ENCODE measurements at regions not wholly inside any gene's neighbourhood (a gene's known extent, or its start where the extent isn't known, plus 50 kb on each side); places are given as distances from the start of the nearest gene placed in this dataset.

DNA sequence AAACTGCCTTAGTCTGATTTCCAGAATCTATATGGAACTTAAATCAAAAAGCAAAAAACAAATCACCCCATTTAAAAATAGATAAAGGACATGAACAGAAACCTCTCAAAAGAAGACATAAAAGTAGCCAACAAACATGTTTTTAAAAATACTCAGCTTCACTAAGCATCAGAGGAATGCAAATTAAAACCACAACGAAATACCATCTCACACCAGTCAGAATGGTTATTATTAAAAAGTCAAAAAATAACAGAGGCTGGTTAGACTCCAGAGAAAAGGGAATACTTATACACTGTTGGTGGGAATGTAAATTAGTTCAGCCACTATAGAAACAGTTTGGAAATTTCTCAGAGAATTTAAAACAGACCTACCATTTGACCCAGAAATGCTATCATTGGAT, 367.9 kb downstream of the ZIC4 start:
- Histone ChIP-seq H3K9me3 (no peaks in the 10 kb centered on the region), H3K4me3 (no peak overlapping the region), H3K27me3 (no peaks in the 10 kb centered on the region), H3K27ac (no peak overlapping the region), H3K4me1 (no peaks in the 10 kb centered on the region), H3K36me3 (no peaks in the 10 kb centered on the region)
- no peak for TF ChIP-seq POLR2A (IDR thresholded peaks at IDR 0.05)
- TF ChIP-seq, protein P1, sequence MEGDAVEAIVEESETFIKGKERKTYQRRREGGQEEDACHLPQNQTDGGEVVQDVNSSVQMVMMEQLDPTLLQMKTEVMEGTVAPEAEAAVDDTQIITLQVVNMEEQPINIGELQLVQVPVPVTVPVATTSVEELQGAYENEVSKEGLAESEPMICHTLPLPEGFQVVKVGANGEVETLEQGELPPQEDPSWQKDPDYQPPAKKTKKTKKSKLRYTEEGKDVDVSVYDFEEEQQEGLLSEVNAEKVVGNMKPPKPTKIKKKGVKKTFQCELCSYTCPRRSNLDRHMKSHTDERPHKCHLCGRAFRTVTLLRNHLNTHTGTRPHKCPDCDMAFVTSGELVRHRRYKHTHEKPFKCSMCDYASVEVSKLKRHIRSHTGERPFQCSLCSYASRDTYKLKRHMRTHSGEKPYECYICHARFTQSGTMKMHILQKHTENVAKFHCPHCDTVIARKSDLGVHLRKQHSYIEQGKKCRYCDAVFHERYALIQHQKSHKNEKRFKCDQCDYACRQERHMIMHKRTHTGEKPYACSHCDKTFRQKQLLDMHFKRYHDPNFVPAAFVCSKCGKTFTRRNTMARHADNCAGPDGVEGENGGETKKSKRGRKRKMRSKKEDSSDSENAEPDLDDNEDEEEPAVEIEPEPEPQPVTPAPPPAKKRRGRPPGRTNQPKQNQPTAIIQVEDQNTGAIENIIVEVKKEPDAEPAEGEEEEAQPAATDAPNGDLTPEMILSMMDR (IDR thresholded peaks at IDR 0.05) = no peak
- WGBS (ENCODE audit: insufficient coverage, low coverage, low lambda C conversion rate, missing lambda C conversion rate) = 35% methylated on average over 1 of the region's 1 CpG
- DNase-seq (no peak), ATAC-seq (no peak)
- intact Hi-C loops (cut with DNase I) = no loop called here

DNA sequence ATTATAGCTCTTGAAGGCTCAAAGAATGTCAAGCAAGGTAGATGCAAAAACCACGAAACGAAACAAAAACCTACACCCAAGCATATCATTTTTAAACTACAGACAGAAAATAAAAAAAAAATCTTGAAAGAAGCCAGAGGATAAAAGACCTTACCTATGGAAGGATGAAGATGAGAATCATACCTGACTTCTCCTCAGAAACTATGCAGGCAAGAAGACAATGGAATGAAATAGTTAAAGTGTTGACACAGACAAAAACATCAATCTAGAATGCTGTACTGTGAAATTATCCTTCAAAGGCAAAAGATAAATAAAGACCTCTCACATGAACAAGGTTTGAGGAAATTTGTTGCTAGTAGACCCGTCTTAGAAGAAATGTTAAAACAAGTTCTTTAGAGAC, 372.0 kb downstream of the ZIC4 start:
- WGBS (ENCODE audit: insufficient coverage, low coverage, low lambda C conversion rate, missing lambda C conversion rate) = 47% methylated on average over 3 of the region's 3 CpGs
- H3K36me3 ChIP-seq = no peaks in the 10 kb centered on the region
- intact Hi-C loops (cut with DNase I) = no loop called here

DNA sequence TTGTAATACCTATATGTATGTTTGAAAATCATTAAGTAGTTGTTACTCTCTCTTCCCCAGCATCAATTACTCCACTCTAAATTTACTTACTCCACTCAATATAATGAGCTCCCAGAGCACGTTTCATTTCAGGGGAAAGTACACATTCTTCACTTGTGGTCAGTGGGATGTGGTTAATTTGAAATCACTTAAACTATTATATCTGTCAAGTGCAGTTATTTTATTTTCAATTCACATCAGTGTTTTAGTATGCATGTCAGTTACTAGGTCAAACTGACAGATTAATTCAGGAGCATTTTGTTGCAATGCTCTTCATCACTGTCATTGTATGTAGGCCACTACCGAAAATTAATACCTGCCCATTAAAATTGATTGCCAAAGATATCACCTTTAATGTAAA, 376.1 kb downstream of the ZIC4 start:
- TF ChIP-seq POLR2A (IDR thresholded peaks at IDR 0.05) = no peak
- TF ChIP-seq, protein P1 (IDR thresholded peaks at IDR 0.05) = no peak

More for the DNA sequence above, 372.0 kb downstream of the ZIC4 start:
- no peak for DNase-seq
- no peak for ATAC-seq
- Histone ChIP-seq H3K4me1 (no peaks in the 10 kb centered on the region), H3K9me3 (no peaks in the 10 kb centered on the region), H3K27ac (no peak overlapping the region), H3K27me3 (no peaks in the 10 kb centered on the region), H3K4me3 (no peak overlapping the region)
- TF ChIP-seq, protein P1 (IDR thresholded peaks at IDR 0.05) = no peak
- no peak for TF ChIP-seq POLR2A (IDR thresholded peaks at IDR 0.05)

DNA sequence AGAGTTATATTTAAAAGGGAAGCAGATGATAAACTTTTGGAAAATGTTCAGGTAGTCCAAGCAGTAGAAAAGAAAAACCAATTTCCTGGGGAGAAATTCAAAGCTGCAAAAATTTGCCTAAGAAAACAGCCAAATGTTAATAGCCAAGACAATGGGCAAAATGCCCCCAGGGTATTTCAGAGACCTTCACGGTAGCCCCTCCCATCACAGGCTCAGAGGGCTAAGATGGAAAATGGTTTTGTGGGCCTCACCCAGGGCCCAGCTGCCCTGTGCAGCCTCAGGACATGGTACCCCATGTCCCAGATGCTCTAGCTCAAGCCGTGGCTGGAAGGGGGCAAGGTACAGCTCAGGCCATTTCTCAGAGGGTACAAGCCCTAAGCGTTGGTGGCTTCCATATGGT, 391.0 kb downstream of the ZIC4 start:
- Histone ChIP-seq H3K4me3 (no peak overlapping the region), H3K4me1 (no peaks in the 10 kb centered on the region), H3K27me3 (no peaks in the 10 kb centered on the region), H3K27ac (no peak overlapping the region), H3K9me3 (no peaks in the 10 kb centered on the region), H3K36me3 (no peaks in the 10 kb centered on the region)
- WGBS (ENCODE audit: insufficient coverage, low coverage, low lambda C conversion rate, missing lambda C conversion rate) = 100% methylated on average over 1 of the region's 3 CpGs
- TF ChIP-seq, protein P1 (IDR thresholded peaks at IDR 0.05) = no peak
- TF ChIP-seq POLR2A (IDR thresholded peaks at IDR 0.05) = no peak
- intact Hi-C loops (cut with DNase I) = no loop called here
- ATAC-seq = no peak
- DNase-seq = no peak

More for the DNA sequence above, 376.1 kb downstream of the ZIC4 start:
- Histone ChIP-seq H3K4me1 (no peaks in the 10 kb centered on the region), H3K9me3 (no peaks in the 10 kb centered on the region), H3K36me3 (no peaks in the 10 kb centered on the region), H3K4me3 (no peak overlapping the region), H3K27ac (no peak overlapping the region), H3K27me3 (no peaks in the 10 kb centered on the region)
- WGBS (ENCODE audit: insufficient coverage, low coverage, low lambda C conversion rate, missing lambda C conversion rate) = 10% methylated on average over 2 of the region's 2 CpGs
- DNase-seq (no peak), ATAC-seq (no peak)
- intact Hi-C loops (cut with DNase I) = no loop called here

DNA sequence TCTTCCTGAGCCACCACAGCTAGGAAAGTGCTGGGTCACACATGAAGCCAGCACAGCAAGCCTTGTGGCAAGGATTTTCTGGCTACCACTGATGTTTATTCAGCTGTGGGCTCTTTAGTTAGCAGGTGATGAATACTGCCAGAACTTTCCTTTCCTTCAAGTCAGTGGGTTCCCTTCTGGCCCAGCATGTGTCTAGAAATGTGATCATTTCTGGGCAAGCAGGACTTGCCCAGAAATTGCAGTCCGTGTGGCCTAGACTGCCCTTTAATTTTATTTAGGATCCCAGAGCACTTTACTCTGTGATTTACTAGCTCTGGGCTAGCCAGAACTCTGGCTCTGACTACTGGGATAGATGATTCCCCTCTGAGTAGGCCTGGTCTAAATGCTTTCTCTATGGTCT, 397.5 kb downstream of the ZIC4 start:
- Histone ChIP-seq H3K36me3 (no peaks in the 10 kb centered on the region), H3K4me1 (no peaks in the 10 kb centered on the region), H3K27ac (no peak overlapping the region), H3K9me3 (no peaks in the 10 kb centered on the region), H3K4me3 (no peak overlapping the region), H3K27me3 (no peaks in the 10 kb centered on the region)
- DNase-seq (no peak), ATAC-seq (no peak)
- 25% methylated on average over 1 of the region's 1 CpG for WGBS (ENCODE audit: insufficient coverage, low coverage, low lambda C conversion rate, missing lambda C conversion rate)
- intact Hi-C loops (cut with DNase I) = no loop called here
- TF ChIP-seq, protein P1 (IDR thresholded peaks at IDR 0.05) = no peak
- no peak for TF ChIP-seq POLR2A (IDR thresholded peaks at IDR 0.05)

Data from right lobe of liver (tissue), 6 donors.